NOMO-1 (cell line): ENCODE measurements at regions not wholly inside any gene's neighbourhood (a gene's known extent, or its start where the extent isn't known, plus 50 kb on each side); places are given as distances from the start of the nearest gene placed in this dataset.

Experiments
- DNase-seq, 2 experiments: peaks; one replicate each; lab custom pipeline; 2025; ENCODE audit not compliant: unreplicated experiment in 2 of 2; lab: John Stamatoyannopoulos, UW

DNA sequence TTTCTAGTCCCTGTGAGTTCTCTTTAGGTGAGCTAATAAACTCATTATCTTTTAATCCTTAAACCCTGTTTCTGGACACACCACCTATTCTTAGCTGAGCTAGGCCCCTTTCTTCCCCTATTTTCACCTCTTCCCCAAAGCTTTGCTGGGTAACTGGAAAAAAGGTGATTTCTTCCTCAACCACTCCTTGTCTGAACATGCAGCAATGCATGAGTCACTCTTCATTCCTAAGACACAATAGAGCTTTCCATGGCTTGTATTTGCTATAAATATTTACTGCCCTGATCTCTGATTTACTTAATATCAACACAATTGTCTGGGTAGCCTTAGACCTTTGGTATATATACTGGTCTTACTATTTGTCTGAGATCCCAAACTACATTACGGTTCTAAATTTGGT, 370.9 kb downstream of the KLF5 start:
- DNase-seq, result no peak

GRCh38 chr13:73428706-73429105, 369.9 kb downstream of the KLF5 start:
- DNase-seq, result no peak

- DNase-seq, result no peak
Observed at GRCh38 chr13:73428137-73428536, 369.3 kb downstream of the KLF5 start.

DNA sequence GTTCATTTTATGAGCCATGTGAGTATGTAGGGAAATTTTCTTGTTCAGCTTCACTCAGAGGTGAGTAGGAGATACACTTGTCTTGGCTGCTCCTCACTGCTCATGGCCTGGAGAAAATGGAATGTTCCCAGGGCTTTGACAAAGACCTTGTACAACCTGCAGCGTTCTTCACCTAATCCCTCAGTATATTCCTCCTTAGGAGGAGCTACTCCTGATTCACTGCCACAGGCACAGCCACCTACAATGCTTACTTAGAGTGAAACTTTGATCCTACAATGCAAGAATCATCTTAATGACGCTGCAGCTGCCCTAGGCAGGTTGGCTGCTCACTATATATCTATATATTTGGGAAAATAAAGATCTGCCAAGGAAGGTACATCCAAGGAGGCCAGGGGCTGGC, 364.2 kb downstream of the KLF5 start:
- no peak for DNase-seq

GRCh38 chr13:73421310-73421912, 362.6 kb downstream of the KLF5 start:
- no peak for DNase-seq

DNA sequence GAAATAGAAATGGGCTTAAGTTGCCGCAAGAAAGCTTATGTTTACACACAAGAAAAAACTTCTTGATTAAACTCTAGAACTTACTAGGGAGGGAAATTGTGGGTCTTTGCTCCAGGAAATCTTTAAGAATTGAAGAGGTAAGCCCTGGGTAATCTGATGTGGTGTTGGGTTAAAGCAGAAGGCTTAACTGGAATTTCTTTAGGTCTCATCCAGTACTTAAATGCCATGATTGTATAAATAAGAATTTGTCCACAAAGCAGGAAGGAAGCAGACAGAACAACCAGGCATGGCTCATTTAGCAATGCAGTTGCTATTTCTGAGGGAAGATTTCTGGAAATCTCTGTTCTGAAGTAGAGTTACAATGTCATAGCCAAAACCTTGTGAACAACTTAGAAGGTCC, 360.4 kb downstream of the KLF5 start:
- DNase-seq, result no peak

DNA sequence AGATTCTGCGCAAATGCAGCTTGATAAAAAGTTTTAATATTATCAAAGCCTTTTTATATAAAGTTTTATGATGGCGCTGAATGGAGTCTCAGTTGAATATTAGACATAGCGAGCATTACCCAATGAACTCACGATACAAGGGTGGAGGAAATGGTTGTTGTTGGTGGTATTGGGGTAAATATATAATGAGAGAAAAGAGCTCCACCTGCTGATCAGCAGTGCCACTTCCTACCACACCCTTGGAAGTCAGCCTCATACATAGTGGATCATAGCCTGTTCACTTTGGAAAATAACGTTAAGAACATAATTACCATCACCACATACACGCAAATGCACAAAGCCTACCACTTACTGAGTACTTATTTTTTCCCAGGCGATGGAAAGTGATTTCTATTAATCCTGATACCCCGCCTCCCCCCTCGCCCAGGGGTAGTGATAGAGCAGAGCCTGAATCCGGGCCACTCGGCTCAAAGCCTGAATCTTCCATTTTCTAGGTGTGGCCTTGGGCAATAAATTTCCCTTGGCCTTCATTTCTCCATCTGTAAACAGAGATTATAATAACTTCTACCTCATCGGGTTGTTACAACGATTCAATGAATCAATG, 358.3 kb downstream of the KLF5 start:
- no peak for DNase-seq

GRCh38 chr13:73416093-73416492, 357.3 kb downstream of the KLF5 start:
- DNase-seq, result no peak

- DNase-seq, result no peak
Observed at GRCh38 chr13:73413656-73414055, 354.9 kb downstream of the KLF5 start.

DNA sequence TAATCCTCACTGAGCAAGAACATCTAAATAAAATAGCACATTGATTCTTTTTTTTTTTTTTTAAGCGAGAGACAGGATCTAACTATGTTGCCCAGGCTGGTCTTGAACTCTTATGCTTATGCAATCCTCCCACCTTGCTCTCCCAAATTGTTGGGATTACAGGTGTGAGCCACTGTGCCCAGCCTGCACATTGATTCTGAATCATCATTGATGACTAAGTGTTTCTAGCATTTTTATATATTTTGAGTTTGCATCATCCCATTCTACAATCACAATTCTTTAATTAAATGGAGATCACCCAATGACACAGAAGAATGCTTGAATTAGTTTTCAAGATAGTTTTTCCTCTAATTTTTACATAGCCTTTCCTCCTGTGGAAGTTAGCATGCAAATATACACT, 354.1 kb downstream of the KLF5 start:
- no peak for DNase-seq

DNA sequence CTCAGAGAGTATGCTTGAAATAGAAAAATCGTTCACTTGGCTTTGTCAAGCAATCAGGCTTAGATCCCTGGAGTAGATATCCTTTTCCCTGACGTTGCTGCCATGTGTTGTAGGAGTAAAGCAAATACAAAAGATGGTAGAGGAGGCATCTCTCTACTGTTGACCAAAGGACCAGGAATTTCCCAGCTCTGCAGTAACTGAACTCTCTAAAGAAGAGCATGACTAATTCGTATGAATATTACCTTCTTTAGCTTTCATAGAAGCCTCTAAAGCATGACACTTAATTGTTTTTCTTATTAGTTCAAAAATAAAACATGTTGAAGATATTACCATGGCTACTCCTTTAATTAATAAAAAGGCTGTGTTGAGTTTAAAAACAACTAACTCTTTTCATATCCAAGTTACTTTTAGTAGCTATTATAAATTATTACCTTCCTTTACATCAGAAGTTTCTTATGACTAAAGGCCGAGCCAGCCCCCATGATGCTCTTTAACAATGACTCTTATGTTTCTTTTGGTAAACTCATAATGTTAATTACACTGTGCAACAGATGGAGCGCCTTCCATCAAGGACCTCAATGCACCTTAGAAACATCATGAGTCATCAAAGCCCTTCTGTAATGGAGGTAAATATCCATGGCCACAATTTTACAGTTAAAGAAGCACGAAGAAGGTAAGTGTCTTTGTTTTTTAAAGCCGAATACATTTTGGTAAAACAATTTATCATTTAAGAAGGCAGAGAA, 352.4 kb downstream of the KLF5 start:
- no peak for DNase-seq

- DNase-seq, result no peak
Observed at GRCh38 chr13:73406454-73406853, 347.6 kb downstream of the KLF5 start.

DNA sequence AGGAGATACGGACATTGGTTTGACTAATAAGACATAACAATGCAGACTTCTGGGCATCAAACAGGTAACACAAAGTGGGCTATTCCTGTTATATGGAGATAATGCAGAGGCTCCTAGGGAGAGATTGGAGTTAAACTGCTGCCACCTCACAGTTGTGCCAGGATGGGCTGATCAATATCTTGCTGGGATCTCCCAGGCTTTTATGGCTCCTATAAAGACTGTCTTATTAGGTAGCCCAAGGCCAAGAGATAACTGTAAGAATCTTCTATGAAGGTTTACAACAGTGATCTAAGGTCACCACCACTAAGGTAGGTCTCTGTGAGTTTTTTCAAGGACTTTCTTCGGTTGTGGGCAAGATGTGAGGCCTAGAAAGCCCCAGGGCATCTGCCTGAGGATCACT, 345.8 kb downstream of the KLF5 start:
- no peak for DNase-seq

GRCh38 chr13:73403355-73404120, 344.7 kb downstream of the KLF5 start:
- no peak for DNase-seq

DNA sequence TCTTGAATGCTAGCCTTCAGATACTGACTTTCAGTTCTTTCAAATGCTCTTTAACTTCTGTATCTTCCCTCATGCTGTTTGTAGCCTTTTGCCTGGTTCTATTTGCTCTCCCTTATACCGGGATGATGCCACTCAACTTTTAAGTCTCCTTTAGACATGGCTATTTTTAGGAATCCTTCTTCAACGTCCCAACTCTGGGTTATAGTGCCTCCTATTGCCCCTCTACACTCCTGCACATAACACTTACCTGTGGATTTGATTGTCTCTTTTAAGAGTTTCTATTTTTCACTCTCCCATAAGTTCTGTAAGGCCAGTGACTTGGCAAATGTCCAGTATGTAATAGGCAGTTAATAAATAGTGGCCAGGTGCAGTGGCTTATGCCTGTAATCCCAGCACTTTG, 343.0 kb downstream of the KLF5 start:
- no peak for DNase-seq

- DNase-seq, result no peak
Observed at GRCh38 chr13:73399347-73400216, 340.8 kb downstream of the KLF5 start.

DNA sequence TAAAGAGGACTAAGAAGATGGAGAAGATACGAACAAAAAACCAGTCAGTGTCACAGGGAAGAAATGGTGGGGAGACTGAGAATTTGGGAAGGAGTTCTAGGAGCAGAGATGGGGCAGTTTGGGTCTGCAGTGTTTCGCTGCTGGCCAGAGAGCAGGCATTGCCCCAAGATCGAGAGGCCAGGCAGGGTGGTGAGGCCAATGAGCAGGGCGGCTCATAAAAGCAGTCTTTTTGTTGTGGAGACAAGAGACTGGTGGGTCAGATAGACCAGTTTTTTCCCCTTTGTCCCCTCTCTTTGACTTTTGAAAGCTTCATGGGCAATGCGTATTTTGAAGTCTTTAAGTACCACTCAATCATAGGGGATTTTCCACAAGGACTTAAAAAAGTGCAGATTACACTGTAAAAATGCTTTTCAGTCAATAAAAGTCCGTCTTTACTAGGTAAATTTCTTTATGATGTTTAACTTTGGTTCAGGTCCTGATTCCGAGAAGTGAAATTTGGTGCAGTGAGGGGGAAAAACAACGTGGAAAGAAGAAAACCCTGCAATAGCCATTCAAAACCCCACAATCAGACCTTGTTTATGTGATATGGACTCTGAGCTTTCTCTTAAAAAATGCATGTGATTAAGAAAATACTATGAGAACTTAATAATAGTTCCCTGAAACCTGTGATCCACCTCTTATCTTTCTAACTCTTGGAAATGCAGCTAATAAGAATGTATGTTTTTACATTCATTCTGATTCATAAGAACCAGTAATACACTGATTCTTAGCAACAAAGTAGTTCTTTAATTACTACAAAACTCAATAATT, 338.9 kb downstream of the KLF5 start:
- no peak for DNase-seq

DNA sequence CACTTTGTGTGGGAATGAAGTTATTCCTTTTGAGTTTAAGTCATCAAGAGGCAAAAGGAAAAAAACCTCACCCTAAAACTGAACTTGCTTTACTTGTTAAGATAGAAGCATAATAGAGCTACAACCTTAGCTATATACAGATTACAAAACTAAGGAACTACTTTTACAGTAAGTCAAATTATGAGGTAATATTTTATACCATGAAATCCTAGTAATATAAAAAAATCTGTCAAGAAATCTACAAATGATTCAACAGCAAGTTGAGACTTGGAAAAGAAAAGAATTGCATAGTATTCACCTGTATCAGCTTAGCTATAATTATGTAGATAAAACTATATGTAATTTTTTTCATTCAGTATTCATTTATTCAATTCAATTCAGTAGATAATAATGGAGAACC, 335.3 kb downstream of the KLF5 start:
- DNase-seq, result no peak

- DNase-seq, result no peak
Observed at GRCh38 chr13:73390100-73390499, 331.3 kb downstream of the KLF5 start.

- DNase-seq, result no peak
Observed at GRCh38 chr13:73388586-73388985, 329.8 kb downstream of the KLF5 start.
